Osteocyte (in vitro differentiated cells): ENCODE measurements at regions not wholly inside any gene's neighbourhood (a gene's known extent, or its start where the extent isn't known, plus 50 kb on each side); places are given as distances from the start of the nearest gene placed in this dataset.

Experiments used
- DNase-seq: peaks from one replicate; pipeline ENCODE4 v3.0.0; 2021; ENCODE audit warnings: mixed read lengths; ENCODE audit not compliant: unreplicated experiment; ENCODE audit errors: extremely low spot score
- H3K27ac Mint-ChIP-seq: one replicate; pipeline ENCODE4 v1.8.0; 2021; ENCODE audit warnings: mild to moderate bottlenecking, mixed read lengths; ENCODE audit not compliant: unreplicated experiment
- H3K27me3 Mint-ChIP-seq: one replicate; pipeline ENCODE4 v1.8.0; 2021; ENCODE audit warnings: mixed read lengths; ENCODE audit not compliant: unreplicated experiment
- H3K36me3 Mint-ChIP-seq: one replicate; pipeline ENCODE4 v1.8.0; 2021; ENCODE audit warnings: mixed read lengths; ENCODE audit not compliant: unreplicated experiment
- H3K4me1 Mint-ChIP-seq: one replicate; pipeline ENCODE4 v1.8.0; 2021; ENCODE audit warnings: mixed read lengths; ENCODE audit not compliant: unreplicated experiment
- H3K4me3 Mint-ChIP-seq: one replicate; pipeline ENCODE4 v1.8.0; 2021; ENCODE audit warnings: mild to moderate bottlenecking, moderate library complexity, mixed read lengths; ENCODE audit not compliant: unreplicated experiment
- H3K9me3 Mint-ChIP-seq: one replicate; pipeline ENCODE4 v1.8.0; 2021; ENCODE audit warnings: mixed read lengths; ENCODE audit not compliant: unreplicated experiment
- TF ChIP-seq, protein P1 (sequence below): fragments of 200-600 bp; sonication (generic); IDR thresholded peaks from 2 replicates; pipeline ENCODE4 v1.5.0; 2021; ENCODE audit warnings: antibody characterized with exemption, mild to moderate bottlenecking, moderate library complexity

DNA sequence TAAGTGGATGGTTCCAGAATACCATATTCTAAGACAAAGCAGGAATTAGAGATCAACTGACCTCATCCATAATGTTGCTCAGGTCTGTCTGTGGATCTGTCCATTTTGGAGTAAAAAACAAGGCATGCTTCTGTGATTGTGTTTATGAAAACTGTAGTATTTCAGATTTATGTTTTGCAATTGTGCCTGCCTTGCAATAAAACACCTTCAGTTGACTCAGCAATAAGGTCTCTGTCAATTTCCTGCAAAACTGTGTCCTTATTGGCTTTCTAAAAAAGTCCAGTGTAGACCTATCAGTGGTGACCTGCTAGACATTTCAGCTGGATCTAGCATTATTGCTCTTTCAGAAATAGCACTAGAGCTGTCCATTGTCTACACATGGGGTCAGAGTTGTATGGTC, 409.5 kb upstream of the AZI2 start:
- H3K9me3 Mint-ChIP-seq: no peaks in the 10 kb centered on the region
- no peaks in the 10 kb centered on the region for H3K27me3 Mint-ChIP-seq
- no peak overlapping the region for H3K27ac Mint-ChIP-seq
- DNase-seq: no peak
- TF ChIP-seq, protein P1, sequence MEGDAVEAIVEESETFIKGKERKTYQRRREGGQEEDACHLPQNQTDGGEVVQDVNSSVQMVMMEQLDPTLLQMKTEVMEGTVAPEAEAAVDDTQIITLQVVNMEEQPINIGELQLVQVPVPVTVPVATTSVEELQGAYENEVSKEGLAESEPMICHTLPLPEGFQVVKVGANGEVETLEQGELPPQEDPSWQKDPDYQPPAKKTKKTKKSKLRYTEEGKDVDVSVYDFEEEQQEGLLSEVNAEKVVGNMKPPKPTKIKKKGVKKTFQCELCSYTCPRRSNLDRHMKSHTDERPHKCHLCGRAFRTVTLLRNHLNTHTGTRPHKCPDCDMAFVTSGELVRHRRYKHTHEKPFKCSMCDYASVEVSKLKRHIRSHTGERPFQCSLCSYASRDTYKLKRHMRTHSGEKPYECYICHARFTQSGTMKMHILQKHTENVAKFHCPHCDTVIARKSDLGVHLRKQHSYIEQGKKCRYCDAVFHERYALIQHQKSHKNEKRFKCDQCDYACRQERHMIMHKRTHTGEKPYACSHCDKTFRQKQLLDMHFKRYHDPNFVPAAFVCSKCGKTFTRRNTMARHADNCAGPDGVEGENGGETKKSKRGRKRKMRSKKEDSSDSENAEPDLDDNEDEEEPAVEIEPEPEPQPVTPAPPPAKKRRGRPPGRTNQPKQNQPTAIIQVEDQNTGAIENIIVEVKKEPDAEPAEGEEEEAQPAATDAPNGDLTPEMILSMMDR: no peak
- H3K36me3 Mint-ChIP-seq: no peaks in the 10 kb centered on the region
- H3K4me3 Mint-ChIP-seq: no peak overlapping the region
- no peaks in the 10 kb centered on the region for H3K4me1 Mint-ChIP-seq

DNA sequence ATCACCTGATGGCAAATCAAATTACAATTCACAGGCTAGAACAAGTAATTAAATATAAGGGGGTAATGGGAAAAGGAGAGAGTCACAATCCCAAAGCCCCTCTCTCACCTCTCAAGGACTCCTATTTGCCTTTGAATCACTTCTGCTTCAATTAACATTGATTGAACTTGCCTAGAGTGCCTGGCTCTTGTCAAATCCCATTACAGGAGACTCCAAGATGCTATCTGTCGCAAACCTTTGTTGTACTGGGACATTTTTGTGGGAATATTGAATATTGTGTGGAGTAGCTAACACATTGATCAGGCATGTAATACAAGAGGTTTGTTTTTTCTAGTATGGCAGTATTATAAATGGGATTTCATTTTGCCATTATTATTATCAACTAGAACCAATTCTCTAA, 412.8 kb upstream of the AZI2 start:
- no peak for DNase-seq
- H3K4me3 Mint-ChIP-seq: no peak overlapping the region
- no peaks in the 10 kb centered on the region for H3K4me1 Mint-ChIP-seq
- TF ChIP-seq, protein P1: no peak
- no peaks in the 10 kb centered on the region for H3K9me3 Mint-ChIP-seq
- H3K27ac Mint-ChIP-seq: no peak overlapping the region
- H3K27me3 Mint-ChIP-seq: peaks cover 8% of the 10 kb centered on the region
- H3K36me3 Mint-ChIP-seq: no peaks in the 10 kb centered on the region

DNA sequence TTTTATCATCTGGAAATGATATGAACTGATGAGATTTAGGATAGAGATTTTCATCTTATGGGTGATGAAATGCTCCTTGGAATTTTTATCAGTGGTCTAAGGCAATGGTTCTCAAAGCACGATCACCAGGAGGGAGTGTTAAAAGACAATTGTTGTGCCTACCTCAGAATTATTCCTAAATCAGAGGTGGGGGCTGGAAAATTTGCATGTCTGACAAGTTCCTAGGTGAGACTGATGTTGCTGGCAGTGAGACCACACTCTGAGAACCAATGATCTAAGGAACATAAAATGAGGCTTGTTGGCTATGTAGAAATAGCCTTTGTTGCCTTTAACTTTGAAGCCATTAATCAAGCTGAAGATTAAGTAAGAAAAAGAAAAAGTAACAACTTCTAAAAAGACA, 416.6 kb upstream of the AZI2 start:
- H3K4me3 Mint-ChIP-seq: no peak overlapping the region
- H3K9me3 Mint-ChIP-seq: peaks cover 4% of the 10 kb centered on the region
- TF ChIP-seq, protein P1: no peak
- no peaks in the 10 kb centered on the region for H3K4me1 Mint-ChIP-seq
- H3K27ac Mint-ChIP-seq: no peak overlapping the region
- no peaks in the 10 kb centered on the region for H3K36me3 Mint-ChIP-seq
- H3K27me3 Mint-ChIP-seq: peaks cover 24% of the 10 kb centered on the region
- no peak for DNase-seq

DNA sequence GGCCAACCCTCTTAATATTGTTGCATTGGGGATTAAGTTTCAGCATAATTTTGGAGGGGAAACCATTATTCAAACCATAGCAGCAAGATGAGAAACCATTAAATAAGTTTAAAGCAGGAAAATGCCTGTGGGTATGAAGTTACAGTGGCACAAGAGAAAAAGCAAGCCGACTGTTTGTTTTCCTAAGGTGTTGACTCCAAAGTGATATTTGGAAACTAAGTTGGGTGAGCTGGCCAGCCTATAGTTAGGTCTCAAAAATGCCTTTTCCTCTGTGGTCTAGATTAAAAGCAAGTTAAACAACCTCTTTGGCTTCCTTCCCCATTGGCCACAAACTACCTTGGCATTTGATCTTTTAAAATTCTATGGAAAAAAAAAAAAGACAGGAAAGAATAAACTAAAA, 419.8 kb upstream of the AZI2 start:
- TF ChIP-seq, protein P1: no peak
- DNase-seq: no peak
- H3K27me3 Mint-ChIP-seq: peaks cover 24% of the 10 kb centered on the region
- no peak overlapping the region for H3K4me3 Mint-ChIP-seq
- no peak overlapping the region for H3K27ac Mint-ChIP-seq
- H3K4me1 Mint-ChIP-seq: no peaks in the 10 kb centered on the region
- H3K36me3 Mint-ChIP-seq: no peaks in the 10 kb centered on the region
- H3K9me3 Mint-ChIP-seq: peaks cover 29% of the 10 kb centered on the region

DNA sequence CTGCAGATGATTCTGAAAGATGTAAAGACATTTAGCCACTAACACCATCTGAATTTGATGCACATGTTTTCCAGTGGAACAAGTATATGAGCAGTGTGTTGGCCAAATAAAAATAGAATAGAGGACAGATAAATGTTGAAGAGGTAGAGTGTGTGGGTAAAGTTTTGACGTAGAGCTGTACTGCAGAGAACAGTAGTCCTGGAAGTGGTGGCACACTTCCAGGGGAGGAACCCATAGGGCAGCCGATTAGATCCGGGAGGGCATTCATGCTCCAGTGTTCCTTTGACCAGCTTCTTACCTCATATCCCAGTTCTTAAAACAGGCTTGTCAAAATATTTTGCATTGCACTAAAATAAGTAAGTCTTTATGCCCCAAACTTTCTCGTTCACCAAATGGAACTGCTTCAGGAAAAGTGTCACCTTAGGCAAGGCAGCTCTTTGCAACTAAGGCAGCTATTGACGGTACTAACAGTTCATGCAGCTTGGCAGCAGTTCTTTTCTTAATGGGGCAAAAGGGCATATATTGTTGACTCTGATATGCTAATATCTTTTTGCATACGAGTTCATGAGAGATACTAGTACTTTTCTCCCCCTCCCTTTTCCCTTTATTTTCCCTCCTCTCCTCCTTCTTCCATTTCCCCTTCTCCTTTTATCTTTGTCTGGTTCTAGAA, 429.3 kb upstream of the AZI2 start:
- TF ChIP-seq, protein P1: no peak
- peaks cover 27% of the 10 kb centered on the region for H3K27me3 Mint-ChIP-seq
- no peak overlapping the region for H3K27ac Mint-ChIP-seq
- no peak overlapping the region for H3K4me3 Mint-ChIP-seq
- no peaks in the 10 kb centered on the region for H3K4me1 Mint-ChIP-seq
- peaks cover 5% of the 10 kb centered on the region for H3K9me3 Mint-ChIP-seq
- DNase-seq: no peak
- H3K36me3 Mint-ChIP-seq: no peaks in the 10 kb centered on the region
